H9 (cell line): ENCODE measurements at regions not wholly inside any gene's neighbourhood (a gene's known extent, or its start where the extent isn't known, plus 50 kb on each side); places are given as distances from the start of the nearest gene placed in this dataset.

ENCODE experiments used
- DNase-seq: peaks from one replicate; pipeline ENCODE4 v3.0.0-alpha.2; 2017
- H2AFZ ChIP-seq: one replicate; pipeline ENCODE4 v1.6.1; 2013; ENCODE audit warnings: mild to moderate bottlenecking, low read length, control low read depth, moderate library complexity
- H2AK5ac ChIP-seq: 2 replicates; pipeline ENCODE4 v1.6.1; 2013; ENCODE audit warnings: low read length, control low read depth, mixed read lengths; ENCODE audit not compliant: insufficient read length
- H2BK120ac ChIP-seq: one replicate; pipeline ENCODE4 v1.6.1; 2013; ENCODE audit warnings: low read depth, mild to moderate bottlenecking, low read length, control low read depth, inconsistent platforms; ENCODE audit not compliant: poor library complexity, severe bottlenecking
- H2BK12ac ChIP-seq: 2 replicates; pipeline ENCODE4 v1.6.1; 2013; ENCODE audit warnings: low read length, control low read depth, mixed read lengths, low read depth; ENCODE audit not compliant: insufficient read length
- H2BK15ac ChIP-seq: 2 replicates; pipeline ENCODE4 v1.6.1; 2013; ENCODE audit warnings: low read depth, low read length, control low read depth
- H2BK20ac ChIP-seq: one replicate; pipeline ENCODE4 v1.6.1; 2013; ENCODE audit warnings: low read depth, mild to moderate bottlenecking, low read length, control low read depth, inconsistent platforms; ENCODE audit not compliant: poor library complexity, severe bottlenecking
- H2BK5ac ChIP-seq: 2 replicates; pipeline ENCODE4 v1.6.1; 2013; ENCODE audit warnings: low read length, control low read depth, mixed read lengths; ENCODE audit not compliant: insufficient read length
- H3K14ac ChIP-seq: 2 replicates; pipeline ENCODE4 v1.6.1; 2013; ENCODE audit warnings: low read length, control low read depth; ENCODE audit not compliant: insufficient read depth
- H3K18ac ChIP-seq: 2 replicates; pipeline ENCODE4 v1.6.1; 2013; ENCODE audit warnings: low read depth, mild to moderate bottlenecking, mixed read lengths, low read length, control low read depth; ENCODE audit not compliant: insufficient read length
- H3K23ac ChIP-seq: 2 replicates; pipeline ENCODE4 v1.6.1; 2013; ENCODE audit warnings: low read length, control low read depth, mixed read lengths, low read depth; ENCODE audit not compliant: insufficient read length
- H3K23me2 ChIP-seq: 2 replicates; pipeline ENCODE4 v1.6.1; 2013; ENCODE audit warnings: low read depth, mild to moderate bottlenecking, mixed read lengths, low read length, control low read depth; ENCODE audit not compliant: insufficient read length, poor library complexity, severe bottlenecking
- H3K27ac ChIP-seq: 2 replicates; pipeline ENCODE4 v1.5.1; 2013; ENCODE audit warnings: low read length, control low read depth, mixed read lengths, low read depth; ENCODE audit not compliant: insufficient read length
- H3K27me3 ChIP-seq: 2 replicates; pipeline ENCODE4 v1.6.1; 2013; ENCODE audit warnings: low read length, control low read depth, inconsistent platforms; ENCODE audit not compliant: insufficient read depth
- H3K4ac ChIP-seq: 2 replicates; pipeline ENCODE4 v1.6.1; 2013; ENCODE audit warnings: low read depth, mild to moderate bottlenecking, control low read depth, inconsistent platforms, low read length, moderate library complexity
- H3K4me1 ChIP-seq: 2 replicates; pipeline ENCODE4 v1.6.1; 2013; ENCODE audit warnings: low read length, control low read depth, inconsistent platforms; ENCODE audit not compliant: insufficient read depth
- H3K4me2 ChIP-seq: 2 replicates; pipeline ENCODE4 v1.6.1; 2013; ENCODE audit warnings: low read length, control low read depth, mixed read lengths; ENCODE audit not compliant: insufficient read length, insufficient read depth
- H3K56ac ChIP-seq: 2 replicates; pipeline ENCODE4 v1.6.1; 2013; ENCODE audit warnings: low read depth, mild to moderate bottlenecking, mixed read lengths, low read length, control low read depth; ENCODE audit not compliant: insufficient read length
- H3K79me1 ChIP-seq: 2 replicates; pipeline ENCODE4 v1.6.1; 2013; ENCODE audit warnings: low read depth, mild to moderate bottlenecking, moderate library complexity, low read length, control low read depth, inconsistent platforms; ENCODE audit not compliant: insufficient read depth, poor library complexity, severe bottlenecking
- H3K79me2 ChIP-seq: 2 replicates; pipeline ENCODE4 v1.6.1; 2013; ENCODE audit warnings: low read length, control low read depth, inconsistent platforms; ENCODE audit not compliant: insufficient read depth
- H3K9ac ChIP-seq: 2 replicates; pipeline ENCODE4 v1.6.1; 2013; ENCODE audit warnings: low read length, control low read depth, mixed read lengths; ENCODE audit not compliant: insufficient read length; ENCODE audit errors: extremely low read depth
- H3K9me3 ChIP-seq: one replicate; pipeline ENCODE4 v1.6.1; 2013; ENCODE audit warnings: low read depth, low read length, inconsistent platforms; ENCODE audit not compliant: control insufficient read depth
- H3T11ph ChIP-seq: one replicate; pipeline ENCODE4 v1.6.1; 2013; ENCODE audit warnings: mild to moderate bottlenecking, low read length, control low read depth, inconsistent platforms
- H4K20me1 ChIP-seq: one replicate; pipeline ENCODE4 v1.6.1; 2013; ENCODE audit not compliant: control insufficient read depth, insufficient read length, insufficient read depth
- H4K5ac ChIP-seq: 2 replicates; pipeline ENCODE4 v1.6.1; 2013; ENCODE audit warnings: low read depth, mild to moderate bottlenecking, mixed read lengths, low read length, control low read depth; ENCODE audit not compliant: insufficient read length
- H4K8ac ChIP-seq: replicated peaks from 2 replicates; pipeline ENCODE4 v1.6.1; 2013; ENCODE audit warnings: low read length, control low read depth, mixed read lengths, low read depth; ENCODE audit not compliant: insufficient read length
- H4K91ac ChIP-seq: 2 replicates; pipeline ENCODE4 v1.6.1; 2013; ENCODE audit warnings: low read depth, mild to moderate bottlenecking, moderate library complexity, mixed read lengths, low read length, control low read depth; ENCODE audit not compliant: insufficient read length
- H3K27ac Mint-ChIP-seq, 3 experiments: 2 replicates in 2 of 3; 3 replicates in 1 of 3; pipeline ENCODE4 v1.8.0; 2020 to 2021; ENCODE audit warnings: mixed read lengths in 3 of 3, mild to moderate bottlenecking in 1 of 3, moderate library complexity in 1 of 3
- H3K27me3 Mint-ChIP-seq: 2 replicates; pipeline ENCODE4 v1.8.0; 2021; ENCODE audit warnings: low read depth, mild to moderate bottlenecking, moderate library complexity, mixed read lengths
- H3K36me3 Mint-ChIP-seq, 3 experiments: 2 replicates in 2 of 3; 3 replicates in 1 of 3; pipeline ENCODE4 v1.8.0; 2020 to 2021; ENCODE audit warnings: low read depth in 3 of 3, mixed read lengths in 3 of 3; ENCODE audit not compliant: insufficient read depth in 1 of 3
- H3K4me1 Mint-ChIP-seq, 2 experiments: 2 replicates each; pipeline ENCODE4 v1.8.0; 2020; ENCODE audit warnings: mixed read lengths in 2 of 2
- H3K4me3 Mint-ChIP-seq, 2 experiments: 2 replicates in 1 of 2; 3 replicates in 1 of 2; pipeline ENCODE4 v1.8.0; 2020 to 2021; ENCODE audit warnings: mild to moderate bottlenecking in 2 of 2, mixed read lengths in 2 of 2, moderate library complexity in 1 of 2
- H3K9me3 Mint-ChIP-seq, 2 experiments: 2 replicates in 1 of 2; 3 replicates in 1 of 2; pipeline ENCODE4 v1.8.0; 2020; ENCODE audit warnings: mild to moderate bottlenecking in 2 of 2, mixed read lengths in 2 of 2, moderate library complexity in 1 of 2
- CTCF ChIP-seq: fragments of 200-600 bp; sonication (generic); conservative IDR thresholded peaks from 3 replicates; pipeline ENCODE4 v1.8.0; 2021; ENCODE audit warnings: antibody characterized with exemption, mild to moderate bottlenecking
- WGBS: extraction: QIAGEN DNeasy Blood & Tissue Kit; methylation state at CpG from one replicate; pipeline ENCODE4 v1.1.7; 2013; ENCODE audit warnings: missing lambda C conversion rate, low lambda C conversion rate, mixed read lengths; ENCODE audit not compliant: insufficient read length; ENCODE audit errors: extremely low coverage; 5-methylcytosine and 5-hydroxymethylcytosine counted together

GRCh38 chr12:25420116-25420515, 133.0 kb downstream of the LMNTD1 start:
- Mint-ChIP-seq H3K4me3 (no peak overlapping the region), H3K4me1 (no peaks in the 10 kb centered on the region), H3K9me3 (no peaks in the 10 kb centered on the region; a peak in 1 of 5 replicates), H3K36me3 (no peaks in the 10 kb centered on the region), H3K27ac (no peak overlapping the region), H3K27me3 (peaks cover 2% of the 10 kb centered on the region; the same call in 1 of the 2 replicates)
- Histone ChIP-seq H2BK12ac (no peak overlapping the region), H2BK15ac (no peak overlapping the region), H4K91ac (no peak overlapping the region), H3K18ac (no peak overlapping the region), H2BK120ac (no peak overlapping the region), H4K20me1 (no peaks in the 10 kb centered on the region), H3K23ac (no peak overlapping the region), H3K56ac (no peak overlapping the region), H3K9me3 (no peaks in the 10 kb centered on the region), H4K8ac (no peak overlapping the region), H2BK5ac (no peak overlapping the region), H3K79me2 (no peaks in the 10 kb centered on the region), H3K14ac (no peak overlapping the region), H2AK5ac (no peak overlapping the region), H3K4ac (no peak overlapping the region), H3K27me3 (no peaks in the 10 kb centered on the region), H2BK20ac (no peak overlapping the region), H3K23me2 (no peaks in the 10 kb centered on the region), H3K9ac (no peak overlapping the region), H4K5ac (no peak overlapping the region), H3K4me1 (no peaks in the 10 kb centered on the region), H3K27ac (no peak overlapping the region), H3K79me1 (no peaks in the 10 kb centered on the region), H3K4me2 (no peak overlapping the region), H2AFZ (no peak overlapping the region), H3T11ph (no peak overlapping the region)
- DNase-seq, result no peak
- TF ChIP-seq CTCF, result no peak
- no CpG with 5 or more reads among the region's 4 CpGs for WGBS
